ENCODE measurements at regions not wholly inside any gene's neighbourhood (a gene's known extent, or its start where the extent isn't known, plus 50 kb on each side); places are given as distances from the start of the nearest gene placed in this dataset.
A peak's percentile ranks its signal among the peaks of the same experiment; 100 is the strongest.

DNA sequence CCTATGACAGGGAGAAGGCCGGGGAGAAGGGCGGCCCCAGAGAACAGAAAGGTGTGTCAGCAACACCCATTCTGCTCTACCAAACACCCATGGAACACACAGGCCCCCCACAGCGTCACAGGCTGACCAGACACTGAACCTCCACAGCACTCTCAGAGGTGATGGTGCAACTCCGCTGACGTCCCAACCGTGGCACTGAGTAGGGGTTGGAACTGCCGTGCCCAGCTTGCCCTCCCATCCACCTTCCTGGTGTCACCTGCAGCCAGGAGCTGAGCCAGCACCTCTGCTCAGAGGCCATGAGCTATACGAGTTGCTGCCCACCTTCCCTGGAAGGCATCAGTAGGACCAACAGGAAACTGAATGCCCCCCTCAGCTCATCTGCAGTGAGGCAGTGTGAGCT, 412.9 kb upstream of the SALL3 start:
- H3K36me3 Mint-ChIP-seq, result no peaks in the 10 kb centered on the region
- DNase-seq (no peak), ATAC-seq (ENCODE audit: low read depth in 2 of 2) (no peak)
- H3K27ac ChIP-seq (ENCODE audit: insufficient read depth, low read length, poor library complexity, severe bottlenecking), result no peak overlapping the region
- no peak overlapping the region for H3K4me3 ChIP-seq (ENCODE audit: low read depth, low read length)
- H3K4me3 Mint-ChIP-seq, result no peak overlapping the region
- H3K36me3 ChIP-seq (ENCODE audit: control insufficient read depth, insufficient read depth, low read length), result no peaks in the 10 kb centered on the region
- peaks cover 0 to 30% (median 9%) of the 10 kb centered on the region in 7 donors for H3K9me3 Mint-ChIP-seq
- no peaks in the 10 kb centered on the region for H3K4me1 Mint-ChIP-seq
- H3K27me3 Mint-ChIP-seq, result no peaks in the 10 kb centered on the region
- H3K27ac Mint-ChIP-seq, result no peak overlapping the region
- H3K27me3 ChIP-seq (ENCODE audit: control insufficient read depth, insufficient read depth, low read length), result no peaks in the 10 kb centered on the region
- peaks cover 0 to 4% of the 10 kb centered on the region in 2 experiments for H3K9me3 ChIP-seq (ENCODE audit: control insufficient read depth in 2 of 2, low read length in 2 of 2)
- H3K4me1 ChIP-seq (ENCODE audit: control insufficient read depth, insufficient read depth, low read length, poor library complexity, severe bottlenecking), result no peaks in the 10 kb centered on the region

GRCh38 chr18:78571063-78571785, 408.4 kb upstream of the SALL3 start:
- peaks cover 0 to 36% (median 9%) of the 10 kb centered on the region in 7 donors for H3K9me3 Mint-ChIP-seq
- H3K4me1 ChIP-seq (ENCODE audit: control insufficient read depth, insufficient read depth, low read length, poor library complexity, severe bottlenecking), result no peaks in the 10 kb centered on the region
- H3K36me3 Mint-ChIP-seq, result no peaks in the 10 kb centered on the region
- DNase-seq, result no peak
- no peak overlapping the region for H3K27ac Mint-ChIP-seq
- no peaks in the 10 kb centered on the region for H3K4me1 Mint-ChIP-seq
- no peaks in the 10 kb centered on the region for H3K36me3 ChIP-seq (ENCODE audit: control insufficient read depth, insufficient read depth, low read length)
- no peak overlapping the region for H3K27ac ChIP-seq (ENCODE audit: insufficient read depth, low read length, poor library complexity, severe bottlenecking)
- H3K4me3 Mint-ChIP-seq, result no peak overlapping the region
- H3K27me3 ChIP-seq (ENCODE audit: control insufficient read depth, insufficient read depth, low read length), result no peaks in the 10 kb centered on the region
- ATAC-seq (ENCODE audit: low read depth in 2 of 2), result no peak
- H3K27me3 Mint-ChIP-seq, result no peaks in the 10 kb centered on the region
- no peak overlapping the region for H3K4me3 ChIP-seq (ENCODE audit: low read depth, low read length)
- H3K9me3 ChIP-seq (ENCODE audit: control insufficient read depth in 2 of 2, low read length in 2 of 2), result peaks cover 5 to 19% of the 10 kb centered on the region in 2 experiments

GRCh38 chr18:78571831-78572347, 407.7 kb upstream of the SALL3 start:
- H3K27ac ChIP-seq (ENCODE audit: insufficient read depth, low read length, poor library complexity, severe bottlenecking), result no peak overlapping the region
- Mint-ChIP-seq H3K27ac (no peak overlapping the region), H3K27me3 (no peaks in the 10 kb centered on the region), H3K4me3 (no peak overlapping the region), H3K36me3 (no peaks in the 10 kb centered on the region), H3K4me1 (no peaks in the 10 kb centered on the region), H3K9me3 (peaks cover 0 to 36% (median 9%) of the 10 kb centered on the region in 7 donors)
- no peaks in the 10 kb centered on the region for H3K36me3 ChIP-seq (ENCODE audit: control insufficient read depth, insufficient read depth, low read length)
- DNase-seq, result no peak
- no peaks in the 10 kb centered on the region for H3K27me3 ChIP-seq (ENCODE audit: control insufficient read depth, insufficient read depth, low read length)
- peaks cover 5 to 19% of the 10 kb centered on the region in 2 experiments for H3K9me3 ChIP-seq (ENCODE audit: control insufficient read depth in 2 of 2, low read length in 2 of 2)
- H3K4me3 ChIP-seq (ENCODE audit: low read depth, low read length), result no peak overlapping the region
- no peaks in the 10 kb centered on the region for H3K4me1 ChIP-seq (ENCODE audit: control insufficient read depth, insufficient read depth, low read length, poor library complexity, severe bottlenecking)
- no peak for ATAC-seq (ENCODE audit: low read depth in 2 of 2)

DNA sequence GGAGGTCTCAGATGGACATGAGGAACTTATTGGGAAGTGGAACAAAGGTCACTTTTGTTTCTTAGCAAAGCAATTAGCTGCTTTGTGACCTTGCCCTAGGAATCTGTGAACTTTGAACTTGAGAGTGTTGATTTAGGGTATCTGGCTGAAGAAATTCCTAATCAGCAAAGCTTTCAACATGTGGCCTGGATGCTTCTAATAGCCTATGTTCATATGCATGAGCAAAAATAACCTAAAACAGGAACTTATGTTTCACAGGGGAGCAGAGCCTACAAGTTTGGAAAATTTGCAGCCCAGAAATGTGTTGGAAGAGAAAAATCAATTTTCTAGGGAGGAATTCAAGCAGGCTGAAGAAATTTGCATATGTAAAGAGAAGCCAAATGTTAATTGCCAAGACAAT, 405.8 kb upstream of the SALL3 start:
- H3K4me1 Mint-ChIP-seq, result no peaks in the 10 kb centered on the region
- DNase-seq (no peak), ATAC-seq (ENCODE audit: low read depth in 2 of 2) (no peak)
- no peak overlapping the region for H3K27ac Mint-ChIP-seq
- Histone ChIP-seq H3K9me3 (ENCODE audit: control insufficient read depth in 2 of 2, low read length in 2 of 2) (peaks cover 5 to 19% of the 10 kb centered on the region in 2 experiments), H3K27me3 (ENCODE audit: control insufficient read depth, insufficient read depth, low read length) (no peaks in the 10 kb centered on the region), H3K27ac (ENCODE audit: insufficient read depth, low read length, poor library complexity, severe bottlenecking) (no peak overlapping the region), H3K36me3 (ENCODE audit: control insufficient read depth, insufficient read depth, low read length) (no peaks in the 10 kb centered on the region), H3K4me3 (ENCODE audit: low read depth, low read length) (no peak overlapping the region), H3K4me1 (ENCODE audit: control insufficient read depth, insufficient read depth, low read length, poor library complexity, severe bottlenecking) (no peaks in the 10 kb centered on the region)
- peaks cover 0 to 35% (median 13%) of the 10 kb centered on the region in 7 donors for H3K9me3 Mint-ChIP-seq
- H3K27me3 Mint-ChIP-seq, result no peaks in the 10 kb centered on the region
- no peak overlapping the region for H3K4me3 Mint-ChIP-seq
- H3K36me3 Mint-ChIP-seq, result no peaks in the 10 kb centered on the region

DNA sequence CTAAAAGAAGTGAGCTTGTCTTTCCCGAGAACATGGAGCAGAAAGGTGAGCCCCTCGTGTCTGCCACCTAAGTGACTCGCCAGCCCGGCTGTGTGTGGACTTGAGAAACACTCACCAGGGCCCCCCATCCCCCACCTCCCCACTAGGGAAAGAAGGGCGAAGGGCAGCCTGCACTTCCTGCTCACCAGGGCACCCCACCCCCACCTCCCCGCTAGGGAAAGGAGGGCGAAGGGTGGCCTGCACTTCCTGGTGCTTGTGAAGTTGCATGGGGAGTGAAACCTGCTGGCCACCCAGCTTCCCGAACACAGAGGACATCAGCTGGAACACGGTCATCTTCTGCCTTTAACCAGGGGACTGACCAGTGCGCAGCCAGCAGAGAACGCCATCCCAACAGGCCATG, 402.7 kb upstream of the SALL3 start:
- DNase-seq (no peak), ATAC-seq (ENCODE audit: low read depth in 2 of 2) (no peak)
- Histone ChIP-seq H3K9me3 (ENCODE audit: control insufficient read depth in 2 of 2, low read length in 2 of 2) (peaks cover 2 to 19% of the 10 kb centered on the region in 2 experiments), H3K27me3 (ENCODE audit: control insufficient read depth, insufficient read depth, low read length) (no peaks in the 10 kb centered on the region), H3K4me1 (ENCODE audit: control insufficient read depth, insufficient read depth, low read length, poor library complexity, severe bottlenecking) (no peaks in the 10 kb centered on the region), H3K4me3 (ENCODE audit: low read depth, low read length) (no peak overlapping the region), H3K36me3 (ENCODE audit: control insufficient read depth, insufficient read depth, low read length) (no peaks in the 10 kb centered on the region), H3K27ac (ENCODE audit: insufficient read depth, low read length, poor library complexity, severe bottlenecking) (no peak overlapping the region)
- no peaks in the 10 kb centered on the region for H3K36me3 Mint-ChIP-seq
- H3K4me1 Mint-ChIP-seq, result no peaks in the 10 kb centered on the region
- H3K9me3 Mint-ChIP-seq, result peaks cover 0 to 24% (median 12%) of the 10 kb centered on the region in 7 donors
- H3K27me3 Mint-ChIP-seq, result no peaks in the 10 kb centered on the region
- no peak overlapping the region for H3K27ac Mint-ChIP-seq
- H3K4me3 Mint-ChIP-seq, result no peak overlapping the region

GRCh38 chr18:78579449-78579848, 400.2 kb upstream of the SALL3 start:
- Mint-ChIP-seq H3K27ac (no peak overlapping the region), H3K4me3 (peak overlapping the region in 1 of 4 donors; percentile 38), H3K27me3 (no peaks in the 10 kb centered on the region), H3K9me3 (peaks cover 0 to 15% (median 8%) of the 10 kb centered on the region in 7 donors), H3K36me3 (no peaks in the 10 kb centered on the region), H3K4me1 (no peaks in the 10 kb centered on the region)
- no peaks in the 10 kb centered on the region for H3K9me3 ChIP-seq (ENCODE audit: control insufficient read depth in 2 of 2, low read length in 2 of 2)
- no peak overlapping the region for H3K4me3 ChIP-seq (ENCODE audit: low read depth, low read length)
- DNase-seq, result no peak
- no peak overlapping the region for H3K27ac ChIP-seq (ENCODE audit: insufficient read depth, low read length, poor library complexity, severe bottlenecking)
- no peaks in the 10 kb centered on the region for H3K4me1 ChIP-seq (ENCODE audit: control insufficient read depth, insufficient read depth, low read length, poor library complexity, severe bottlenecking)
- no peak for ATAC-seq (ENCODE audit: low read depth in 2 of 2)
- H3K36me3 ChIP-seq (ENCODE audit: control insufficient read depth, insufficient read depth, low read length), result no peaks in the 10 kb centered on the region
- H3K27me3 ChIP-seq (ENCODE audit: control insufficient read depth, insufficient read depth, low read length), result no peaks in the 10 kb centered on the region

GRCh38 chr18:78579854-78580577, 399.6 kb upstream of the SALL3 start:
- no peaks in the 10 kb centered on the region for H3K9me3 ChIP-seq (ENCODE audit: control insufficient read depth in 2 of 2, low read length in 2 of 2)
- no peak overlapping the region for H3K27ac ChIP-seq (ENCODE audit: insufficient read depth, low read length, poor library complexity, severe bottlenecking)
- no peaks in the 10 kb centered on the region for H3K27me3 ChIP-seq (ENCODE audit: control insufficient read depth, insufficient read depth, low read length)
- Mint-ChIP-seq H3K27ac (no peak overlapping the region), H3K36me3 (no peaks in the 10 kb centered on the region), H3K4me3 (no peak overlapping the region), H3K9me3 (peaks cover 0 to 10% (median 7%) of the 10 kb centered on the region in 7 donors), H3K27me3 (no peaks in the 10 kb centered on the region), H3K4me1 (no peaks in the 10 kb centered on the region)
- H3K36me3 ChIP-seq (ENCODE audit: control insufficient read depth, insufficient read depth, low read length), result no peaks in the 10 kb centered on the region
- ATAC-seq (ENCODE audit: low read depth in 2 of 2), result no peak
- no peak overlapping the region for H3K4me3 ChIP-seq (ENCODE audit: low read depth, low read length)
- no peak for DNase-seq
- H3K4me1 ChIP-seq (ENCODE audit: control insufficient read depth, insufficient read depth, low read length, poor library complexity, severe bottlenecking), result no peaks in the 10 kb centered on the region
